Glutamatergic neuron (in vitro differentiated cells): ENCODE measurements at regions not wholly inside any gene's neighbourhood (a gene's known extent, or its start where the extent isn't known, plus 50 kb on each side); places are given as distances from the start of the nearest gene placed in this dataset.
"Not testable (repeated sequence)": the region's sequence is repeated elsewhere in the genome, so short reads cannot be mapped to it uniquely, and the experiment has no call there.

Source experiments
- DNase-seq: peaks from one replicate; pipeline ENCODE4 v3.0.0; 2022
- H3K27ac Mint-ChIP-seq: one replicate; pipeline ENCODE4 v1.8.0; 2020; ENCODE audit warnings: mild to moderate bottlenecking, mixed read lengths, inconsistent platforms; ENCODE audit not compliant: unreplicated experiment
- H3K27me3 Mint-ChIP-seq: one replicate; pipeline ENCODE4 v1.8.0; 2020; ENCODE audit warnings: mild to moderate bottlenecking, moderate library complexity, mixed read lengths, inconsistent platforms; ENCODE audit not compliant: unreplicated experiment
- H3K36me3 Mint-ChIP-seq: one replicate; pipeline ENCODE4 v1.8.0; 2020; ENCODE audit warnings: mild to moderate bottlenecking, mixed read lengths, inconsistent platforms; ENCODE audit not compliant: unreplicated experiment
- H3K4me1 Mint-ChIP-seq: one replicate; pipeline ENCODE4 v1.8.0; 2020; ENCODE audit warnings: mild to moderate bottlenecking, low read depth, mixed read lengths, inconsistent platforms; ENCODE audit not compliant: unreplicated experiment
- H3K4me3 Mint-ChIP-seq: one replicate; pipeline ENCODE4 v1.8.0; 2020; ENCODE audit warnings: mild to moderate bottlenecking, mixed read lengths, inconsistent platforms; ENCODE audit not compliant: unreplicated experiment
- H3K9me3 Mint-ChIP-seq: one replicate; pipeline ENCODE4 v1.8.0; 2020; ENCODE audit warnings: mild to moderate bottlenecking, moderate library complexity, mixed read lengths, inconsistent platforms; ENCODE audit not compliant: unreplicated experiment
- TF ChIP-seq, protein P1 (sequence below): fragments of 200-600 bp; sonication (generic); IDR thresholded peaks from one replicate; pipeline ENCODE4 v1.5.0; 2021; ENCODE audit not compliant: partially characterized antibody, unreplicated experiment

DNA sequence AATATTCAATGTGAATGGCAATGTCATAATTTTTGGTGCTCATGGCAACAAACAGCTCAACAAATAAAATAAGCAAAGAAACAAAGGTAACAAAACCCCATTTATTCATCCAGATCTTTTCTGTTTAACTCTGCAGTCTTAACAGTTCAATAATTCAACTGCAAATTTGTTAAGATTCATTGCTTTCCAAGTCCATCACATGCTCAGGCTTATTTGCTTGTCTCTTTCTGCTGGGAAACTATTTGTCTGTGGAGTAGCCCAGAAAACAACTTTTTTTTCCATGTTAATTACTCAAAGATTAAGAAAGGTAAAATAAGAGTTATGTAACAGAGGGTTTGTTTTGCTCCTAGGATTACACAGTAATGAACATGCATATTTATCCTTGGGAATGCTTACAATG is 92.6 kb upstream of the PNPT1 start:
- TF ChIP-seq, protein P1, sequence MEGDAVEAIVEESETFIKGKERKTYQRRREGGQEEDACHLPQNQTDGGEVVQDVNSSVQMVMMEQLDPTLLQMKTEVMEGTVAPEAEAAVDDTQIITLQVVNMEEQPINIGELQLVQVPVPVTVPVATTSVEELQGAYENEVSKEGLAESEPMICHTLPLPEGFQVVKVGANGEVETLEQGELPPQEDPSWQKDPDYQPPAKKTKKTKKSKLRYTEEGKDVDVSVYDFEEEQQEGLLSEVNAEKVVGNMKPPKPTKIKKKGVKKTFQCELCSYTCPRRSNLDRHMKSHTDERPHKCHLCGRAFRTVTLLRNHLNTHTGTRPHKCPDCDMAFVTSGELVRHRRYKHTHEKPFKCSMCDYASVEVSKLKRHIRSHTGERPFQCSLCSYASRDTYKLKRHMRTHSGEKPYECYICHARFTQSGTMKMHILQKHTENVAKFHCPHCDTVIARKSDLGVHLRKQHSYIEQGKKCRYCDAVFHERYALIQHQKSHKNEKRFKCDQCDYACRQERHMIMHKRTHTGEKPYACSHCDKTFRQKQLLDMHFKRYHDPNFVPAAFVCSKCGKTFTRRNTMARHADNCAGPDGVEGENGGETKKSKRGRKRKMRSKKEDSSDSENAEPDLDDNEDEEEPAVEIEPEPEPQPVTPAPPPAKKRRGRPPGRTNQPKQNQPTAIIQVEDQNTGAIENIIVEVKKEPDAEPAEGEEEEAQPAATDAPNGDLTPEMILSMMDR, result no peak
- H3K27me3 Mint-ChIP-seq, result no peaks in the 10 kb centered on the region
- no peaks in the 10 kb centered on the region for H3K36me3 Mint-ChIP-seq
- no peak overlapping the region for H3K4me3 Mint-ChIP-seq
- H3K27ac Mint-ChIP-seq, result no peak overlapping the region
- H3K9me3 Mint-ChIP-seq, result peaks cover 3% of the 10 kb centered on the region
- DNase-seq, result no peak
- H3K4me1 Mint-ChIP-seq, result no peaks in the 10 kb centered on the region

DNA sequence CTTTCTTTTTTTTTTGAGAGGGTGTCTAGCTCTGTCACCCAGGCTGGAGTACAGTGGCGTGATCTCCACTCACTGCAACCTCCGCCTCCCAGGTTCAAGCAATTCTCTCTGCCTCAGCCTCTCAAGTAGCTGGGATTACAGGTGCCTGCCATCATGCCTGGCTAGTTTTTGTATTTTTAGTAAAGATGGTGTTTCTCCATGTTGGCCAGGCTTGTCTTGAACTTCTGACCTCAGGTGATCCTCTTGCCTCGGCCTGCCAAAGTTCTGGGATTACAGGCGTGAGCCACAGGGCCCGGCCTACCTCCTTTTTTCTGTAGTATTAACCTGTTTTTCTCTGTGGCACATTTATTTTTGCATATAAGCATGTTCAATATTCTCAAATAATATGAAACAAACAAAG is 90.1 kb upstream of the PNPT1 start:
- H3K4me1 Mint-ChIP-seq, H3K27me3 Mint-ChIP-seq, H3K4me3 Mint-ChIP-seq, H3K36me3 Mint-ChIP-seq, DNase-seq, H3K9me3 Mint-ChIP-seq, H3K27ac Mint-ChIP-seq: not testable (repeated sequence)

DNA sequence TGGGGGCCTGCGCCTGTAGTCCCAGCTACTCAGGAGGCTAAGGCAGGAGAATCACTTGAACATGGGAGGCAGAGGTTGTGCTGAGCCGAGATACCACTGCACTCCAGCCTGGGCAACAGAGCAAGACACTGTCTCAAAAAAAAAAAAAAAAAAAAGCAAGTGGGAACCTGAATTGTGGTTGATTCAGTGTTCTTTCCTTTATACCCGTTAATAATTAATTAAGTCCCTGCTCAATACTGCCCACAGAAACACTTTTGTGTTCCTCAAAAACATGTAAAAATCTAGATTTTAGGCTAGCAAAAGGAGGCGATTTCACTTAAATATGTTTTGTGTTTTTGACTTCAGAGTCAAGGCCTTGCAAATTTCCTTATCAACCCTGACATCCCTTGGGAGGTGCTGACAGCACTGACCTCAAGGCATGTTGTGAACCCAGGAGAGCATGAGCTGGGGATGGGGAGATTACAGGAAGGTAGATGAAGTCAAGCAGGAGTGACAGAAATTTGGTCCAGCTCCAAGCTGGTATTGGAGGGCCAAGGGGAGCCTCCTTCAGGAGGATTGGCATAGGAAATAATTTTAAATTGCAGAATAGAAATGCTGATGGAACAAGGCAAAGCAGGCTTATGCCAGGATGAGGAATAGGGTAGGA is 89.0 kb upstream of the PNPT1 start:
- Mint-ChIP-seq H3K27ac (no peak overlapping the region), H3K9me3 (no peaks in the 10 kb centered on the region), H3K27me3 (peaks cover 2% of the 10 kb centered on the region), H3K36me3 (no peaks in the 10 kb centered on the region), H3K4me1 (no peaks in the 10 kb centered on the region), H3K4me3 (no peak overlapping the region)
- DNase-seq, result no peak
- TF ChIP-seq, protein P1, result no peak

DNA sequence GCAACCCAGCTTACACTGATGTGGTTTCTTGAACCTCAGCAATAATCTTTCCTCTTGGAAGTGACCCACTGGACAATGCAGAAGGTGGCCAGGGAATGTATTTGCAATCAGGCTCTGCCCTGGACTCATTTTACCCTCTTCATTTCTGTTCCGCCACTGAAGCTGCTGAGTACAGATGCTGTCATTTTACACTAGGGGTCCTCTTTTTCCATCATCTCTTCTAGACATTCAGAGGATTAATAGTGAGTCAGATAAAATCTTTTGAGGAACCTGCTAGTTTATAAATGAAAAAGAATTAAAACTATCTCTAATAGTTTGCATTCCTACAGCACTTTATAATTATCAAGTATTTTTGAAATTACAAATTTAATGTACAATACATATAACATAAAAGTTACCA is 87.9 kb upstream of the PNPT1 start:
- TF ChIP-seq, protein P1, result no peak
- no peak for DNase-seq
- no peaks in the 10 kb centered on the region for H3K9me3 Mint-ChIP-seq
- no peaks in the 10 kb centered on the region for H3K36me3 Mint-ChIP-seq
- no peak overlapping the region for H3K4me3 Mint-ChIP-seq
- H3K27ac Mint-ChIP-seq, result no peak overlapping the region
- H3K27me3 Mint-ChIP-seq, result peaks cover 2% of the 10 kb centered on the region
- no peaks in the 10 kb centered on the region for H3K4me1 Mint-ChIP-seq

DNA sequence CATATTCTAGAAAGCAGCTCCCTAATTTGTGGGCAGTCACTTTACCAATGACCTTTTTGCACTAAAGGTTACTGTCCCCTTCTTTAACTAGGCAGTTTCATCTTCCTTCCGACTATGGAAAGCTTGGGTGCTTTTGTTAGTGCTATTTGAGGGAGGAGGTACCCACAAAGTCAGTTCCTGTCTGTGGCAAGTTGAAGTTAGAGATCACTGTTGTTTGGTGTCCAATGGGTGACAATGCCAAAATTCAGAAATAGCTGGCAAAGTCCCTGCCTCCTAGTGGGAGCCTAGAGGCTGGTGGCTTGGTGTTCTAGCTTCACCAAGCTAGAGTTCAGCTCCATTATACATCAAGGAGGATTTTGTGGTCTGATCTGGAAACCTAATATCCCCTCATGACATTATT is 87.1 kb upstream of the PNPT1 start:
- Mint-ChIP-seq H3K36me3 (no peaks in the 10 kb centered on the region), H3K9me3 (no peaks in the 10 kb centered on the region), H3K27ac (no peak overlapping the region), H3K4me3 (no peak overlapping the region), H3K27me3 (peaks cover 2% of the 10 kb centered on the region), H3K4me1 (no peaks in the 10 kb centered on the region)
- no peak for DNase-seq
- TF ChIP-seq, protein P1, result no peak
